ENCODE measurements at regions not wholly inside any gene's neighbourhood (a gene's known extent, or its start where the extent isn't known, plus 50 kb on each side); places are given as distances from the start of the nearest gene placed in this dataset.

GRCh38 chr7:84729284-84729683, 457.6 kb downstream of the SEMA3D start:
- peak; percentile 95 for ATAC-seq
- no peak for TF ChIP-seq TCF4 (CRISPR knock-in tag; IDR thresholded peaks at IDR 0.05; ENCODE audit: borderline replicate concordance)
- no peak for TF ChIP-seq CSDC2 (CRISPR knock-in tag; IDR thresholded peaks at IDR 0.05)
- TF ChIP-seq ZC3H10 (CRISPR knock-in tag; IDR thresholded peaks at IDR 0.05) = no peak
- TF ChIP-seq ZNF565 (CRISPR knock-in tag; conservative IDR thresholded peaks at IDR 0.05; ENCODE audit: low read depth) = no peak
- TF ChIP-seq OSR1 (CRISPR knock-in tag; IDR thresholded peaks at IDR 0.05) = no peak
- TF ChIP-seq ISL1 (CRISPR knock-in tag; IDR thresholded peaks at IDR 0.05) = no peak; the same call in 1 of the 2 replicates
- no peak for TF ChIP-seq CSRNP3 (CRISPR knock-in tag; IDR thresholded peaks at IDR 0.05)
- no peak for TF ChIP-seq GLIS3 (CRISPR knock-in tag; IDR thresholded peaks at IDR 0.05)
- TF ChIP-seq ZFP3 (CRISPR knock-in tag; IDR thresholded peaks at IDR 0.05) = no peak
- TF ChIP-seq BACH2 (CRISPR knock-in tag; IDR thresholded peaks at IDR 0.05; ENCODE audit: borderline replicate concordance) = no peak
- TF ChIP-seq CREB5 (CRISPR knock-in tag; IDR thresholded peaks at IDR 0.05; ENCODE audit: low read depth) = no peak
- no peak for TF ChIP-seq ZFP30 (CRISPR knock-in tag; IDR thresholded peaks at IDR 0.05)

GRCh38 chr7:84722734-84723133, 464.1 kb downstream of the SEMA3D start:
- TF ChIP-seq ZNF565 (CRISPR knock-in tag; conservative IDR thresholded peaks at IDR 0.05; ENCODE audit: low read depth) (no peak), TCF4 (CRISPR knock-in tag; IDR thresholded peaks at IDR 0.05; ENCODE audit: borderline replicate concordance) (no peak), TOX (CRISPR knock-in tag; IDR thresholded peaks at IDR 0.05; ENCODE audit: borderline replicate concordance) (no peak), OSR1 (CRISPR knock-in tag; IDR thresholded peaks at IDR 0.05) (no peak), PATZ1 (CRISPR knock-in tag; IDR thresholded peaks at IDR 0.05; ENCODE audit: borderline replicate concordance) (no peak), ZFP30 (CRISPR knock-in tag; IDR thresholded peaks at IDR 0.05) (no peak), TSHZ2 (CRISPR knock-in tag; IDR thresholded peaks at IDR 0.05) (no peak), GLIS3 (CRISPR knock-in tag; IDR thresholded peaks at IDR 0.05) (no peak), POU6F1 (CRISPR knock-in tag; IDR thresholded peaks at IDR 0.05; ENCODE audit: borderline replicate concordance, low read depth) (no peak), ARNTL (CRISPR knock-in tag; IDR thresholded peaks at IDR 0.05; ENCODE audit: borderline replicate concordance, low read depth) (no peak), CSRNP3 (CRISPR knock-in tag; IDR thresholded peaks at IDR 0.05) (no peak), ZC3H10 (CRISPR knock-in tag; IDR thresholded peaks at IDR 0.05) (no peak), RARB (CRISPR knock-in tag; IDR thresholded peaks at IDR 0.05) (no peak), CREB5 (CRISPR knock-in tag; IDR thresholded peaks at IDR 0.05; ENCODE audit: low read depth) (no peak), CSDC2 (CRISPR knock-in tag; IDR thresholded peaks at IDR 0.05) (no peak), BACH2 (CRISPR knock-in tag; IDR thresholded peaks at IDR 0.05; ENCODE audit: borderline replicate concordance) (no peak), PPARA (CRISPR knock-in tag; IDR thresholded peaks at IDR 0.05; ENCODE audit: borderline replicate concordance) (no peak)
- ATAC-seq = no peak
